ENCODE measurements at regions not wholly inside any gene's neighbourhood (a gene's known extent, or its start where the extent isn't known, plus 50 kb on each side); places are given as distances from the start of the nearest gene placed in this dataset.

- Histone ChIP-seq H3K4me3 (ENCODE audit: extremely low read depth in 1 of 4, insufficient read depth in 2 of 4, low read depth in 3 of 4, low read length in 4 of 4) (no peak overlapping the region), H3K14ac (ENCODE audit: insufficient read length) (no peak overlapping the region), H2AK5ac (ENCODE audit: low read depth, low read length) (no peak overlapping the region), H3K36me3 (ENCODE audit: control insufficient read depth in 2 of 4, insufficient read depth in 4 of 4, low read length in 3 of 4) (no peaks in the 10 kb centered on the region), H2BK20ac (ENCODE audit: low read length) (no peak overlapping the region), H3K23me2 (ENCODE audit: low read depth, low read length) (no peaks in the 10 kb centered on the region), H2BK5ac (ENCODE audit: low read depth, low read length) (no peak overlapping the region), H3K9me3 (ENCODE audit: insufficient read depth in 2 of 2, low read depth in 1 of 2, low read length in 1 of 2) (no peaks in the 10 kb centered on the region), H2BK120ac (replicated peaks; ENCODE audit: low read depth, low read length) (no peak overlapping the region), H3K79me1 (ENCODE audit: low read depth, low read length) (no peaks in the 10 kb centered on the region), H3K56ac (replicated peaks; ENCODE audit: insufficient read length, low read depth, low read length) (no peak overlapping the region), H3K27ac (ENCODE audit: low read depth, low read length) (no peak overlapping the region), H3K27me3 (replicated peaks in 1 of 4; ENCODE audit: control insufficient read depth in 3 of 4, extremely low read depth in 1 of 4, insufficient read depth in 3 of 4, low read length in 3 of 4) (no peaks in the 10 kb centered on the region), H3K4me2 (ENCODE audit: insufficient read depth in 1 of 2, low read depth in 2 of 2, low read length in 2 of 2) (no peak overlapping the region), H4K91ac (replicated peaks; ENCODE audit: insufficient read length, low read length) (no peak overlapping the region), H4K20me1 (replicated peaks in 1 of 2; ENCODE audit: control insufficient read depth in 1 of 2, insufficient read depth in 2 of 2, low read length in 2 of 2) (no peaks in the 10 kb centered on the region), H4K5ac (ENCODE audit: insufficient read length, low read depth, low read length) (no peak overlapping the region), H2BK15ac (ENCODE audit: low read length) (no peak overlapping the region), H2AFZ (ENCODE audit: low read length) (no peak overlapping the region), H2BK12ac (ENCODE audit: low read depth, low read length) (no peak overlapping the region), H3K79me2 (ENCODE audit: control insufficient read depth in 1 of 2, insufficient read depth in 2 of 2, low read length in 2 of 2) (no peaks in the 10 kb centered on the region), H3K9ac (replicated peaks in 1 of 4; ENCODE audit: extremely low read depth in 1 of 4, low read depth in 3 of 4, low read length in 3 of 4) (no peak overlapping the region), H3K18ac (ENCODE audit: extremely low read depth, low read length) (no peak overlapping the region), H3K4me1 (replicated peaks in 1 of 4; ENCODE audit: control insufficient read depth in 3 of 4, insufficient read depth in 4 of 4, low read length in 3 of 4) (no peaks in the 10 kb centered on the region), H3K4ac (replicated peaks; ENCODE audit: insufficient read length, low read depth, low read length) (no peak overlapping the region), H4K8ac (ENCODE audit: extremely low read depth, insufficient read depth, low read length) (no peak overlapping the region), H3K23ac (ENCODE audit: insufficient read length) (no peak overlapping the region)
- TF ChIP-seq NRF1 (IDR thresholded peaks at IDR 0.05; ENCODE audit: low read depth, low read length) (no peak), CTBP2 (IDR thresholded peaks at IDR 0.05; ENCODE audit: borderline replicate concordance, insufficient read depth, insufficient read length, low read length) (no peak), POLR2A (IDR thresholded peaks at IDR 0.05; ENCODE audit: control extremely low read depth in 1 of 2, low read depth in 2 of 2, low read length in 2 of 2) (no peak), SIRT6 (IDR thresholded peaks at IDR 0.05; ENCODE audit: low read length) (no peak), MAFK (IDR thresholded peaks at IDR 0.05; ENCODE audit: low read depth, low read length) (no peak)
- no peak for DNase-seq (ENCODE audit: low read depth in 1 of 2, low spot score in 2 of 2)
- FAIRE-seq, result no peak
- ChIA-PET POLR2A (ENCODE audit: partially characterized antibody) (no interaction called here), CTCF (ENCODE audit: partially characterized antibody) (no interaction called here)
- WGBS, 2 experiments (ENCODE audit: extremely low coverage in 1 of 2, insufficient coverage in 1 of 2, insufficient read length in 1 of 2, insufficient replicate concordance in 2 of 2, low coverage in 1 of 2, low lambda C conversion rate in 2 of 2, missing lambda C conversion rate in 1 of 2), result 94% methylated on average over 6 of the region's 6 CpGs; no CpG with 5 or more reads in 1 of the 2 experiments
Observed at GRCh38 chr7:17078298-17078697, 196.5 kb upstream of the AGR3 start.
